Osteocyte (in vitro differentiated cells): ENCODE measurements at regions not wholly inside any gene's neighbourhood (a gene's known extent, or its start where the extent isn't known, plus 50 kb on each side); places are given as distances from the start of the nearest gene placed in this dataset.

Experiments
- DNase-seq: peaks from one replicate; pipeline ENCODE4 v3.0.0; 2021; ENCODE audit warnings: mixed read lengths; ENCODE audit not compliant: unreplicated experiment; ENCODE audit errors: extremely low spot score
- H3K27ac Mint-ChIP-seq: one replicate; pipeline ENCODE4 v1.8.0; 2021; ENCODE audit warnings: mild to moderate bottlenecking, mixed read lengths; ENCODE audit not compliant: unreplicated experiment
- H3K27me3 Mint-ChIP-seq: one replicate; pipeline ENCODE4 v1.8.0; 2021; ENCODE audit warnings: mixed read lengths; ENCODE audit not compliant: unreplicated experiment
- H3K36me3 Mint-ChIP-seq: one replicate; pipeline ENCODE4 v1.8.0; 2021; ENCODE audit warnings: mixed read lengths; ENCODE audit not compliant: unreplicated experiment
- H3K4me1 Mint-ChIP-seq: one replicate; pipeline ENCODE4 v1.8.0; 2021; ENCODE audit warnings: mixed read lengths; ENCODE audit not compliant: unreplicated experiment
- H3K4me3 Mint-ChIP-seq: one replicate; pipeline ENCODE4 v1.8.0; 2021; ENCODE audit warnings: mild to moderate bottlenecking, moderate library complexity, mixed read lengths; ENCODE audit not compliant: unreplicated experiment
- H3K9me3 Mint-ChIP-seq: one replicate; pipeline ENCODE4 v1.8.0; 2021; ENCODE audit warnings: mixed read lengths; ENCODE audit not compliant: unreplicated experiment
- TF ChIP-seq, protein P1 (sequence below): fragments of 200-600 bp; sonication (generic); IDR thresholded peaks from 2 replicates; pipeline ENCODE4 v1.5.0; 2021; ENCODE audit warnings: antibody characterized with exemption, mild to moderate bottlenecking, moderate library complexity

DNA sequence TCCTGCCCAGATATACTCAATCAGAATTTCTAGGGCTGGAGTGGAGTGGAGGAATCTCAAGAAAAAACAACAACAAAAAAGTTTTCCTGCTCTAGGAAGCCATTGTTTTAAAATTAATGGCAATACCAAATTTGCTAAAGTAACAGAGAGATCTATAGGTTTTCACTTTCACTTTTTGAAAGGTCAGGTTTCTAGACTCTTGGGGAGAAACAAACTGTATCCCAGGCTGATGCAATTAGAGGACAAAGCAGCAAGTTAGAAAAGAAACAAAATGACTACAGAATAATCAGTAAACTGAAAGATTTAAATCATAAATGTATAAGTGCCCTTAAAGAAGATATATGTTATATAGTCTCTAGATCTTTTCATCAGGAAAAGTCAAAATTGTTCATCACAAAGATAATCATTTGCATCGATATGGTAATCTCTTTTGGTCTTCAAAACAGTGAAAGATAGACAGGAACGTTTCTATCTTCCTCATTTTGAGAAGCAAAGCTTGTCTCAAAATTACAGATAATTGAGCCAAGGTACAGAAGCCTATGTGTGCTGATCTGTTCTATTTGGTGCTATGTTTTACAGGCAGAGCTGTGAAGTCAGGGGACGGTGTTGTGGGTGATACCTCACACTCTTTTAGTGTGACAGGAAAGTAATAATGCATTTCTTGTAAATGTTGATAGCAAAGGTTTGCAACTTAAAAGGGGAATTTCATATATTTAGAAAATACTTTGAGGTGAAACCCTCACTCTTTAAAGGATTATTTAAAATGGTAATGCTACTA lies 1746.6 kb upstream of the C9orf72 start:
- Mint-ChIP-seq H3K27me3 (peaks cover 2% of the 10 kb centered on the region), H3K9me3 (peaks cover 5% of the 10 kb centered on the region), H3K36me3 (no peaks in the 10 kb centered on the region), H3K4me3 (no peak overlapping the region), H3K4me1 (no peaks in the 10 kb centered on the region), H3K27ac (no peak overlapping the region)
- DNase-seq: no peak
- TF ChIP-seq, protein P1, sequence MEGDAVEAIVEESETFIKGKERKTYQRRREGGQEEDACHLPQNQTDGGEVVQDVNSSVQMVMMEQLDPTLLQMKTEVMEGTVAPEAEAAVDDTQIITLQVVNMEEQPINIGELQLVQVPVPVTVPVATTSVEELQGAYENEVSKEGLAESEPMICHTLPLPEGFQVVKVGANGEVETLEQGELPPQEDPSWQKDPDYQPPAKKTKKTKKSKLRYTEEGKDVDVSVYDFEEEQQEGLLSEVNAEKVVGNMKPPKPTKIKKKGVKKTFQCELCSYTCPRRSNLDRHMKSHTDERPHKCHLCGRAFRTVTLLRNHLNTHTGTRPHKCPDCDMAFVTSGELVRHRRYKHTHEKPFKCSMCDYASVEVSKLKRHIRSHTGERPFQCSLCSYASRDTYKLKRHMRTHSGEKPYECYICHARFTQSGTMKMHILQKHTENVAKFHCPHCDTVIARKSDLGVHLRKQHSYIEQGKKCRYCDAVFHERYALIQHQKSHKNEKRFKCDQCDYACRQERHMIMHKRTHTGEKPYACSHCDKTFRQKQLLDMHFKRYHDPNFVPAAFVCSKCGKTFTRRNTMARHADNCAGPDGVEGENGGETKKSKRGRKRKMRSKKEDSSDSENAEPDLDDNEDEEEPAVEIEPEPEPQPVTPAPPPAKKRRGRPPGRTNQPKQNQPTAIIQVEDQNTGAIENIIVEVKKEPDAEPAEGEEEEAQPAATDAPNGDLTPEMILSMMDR: no peak

GRCh38 chr9:29322240-29322639 lies 1749.0 kb upstream of the C9orf72 start:
- H3K9me3 Mint-ChIP-seq: no peaks in the 10 kb centered on the region
- no peaks in the 10 kb centered on the region for H3K36me3 Mint-ChIP-seq
- H3K4me3 Mint-ChIP-seq: no peak overlapping the region
- no peaks in the 10 kb centered on the region for H3K4me1 Mint-ChIP-seq
- no peak for DNase-seq
- H3K27me3 Mint-ChIP-seq: peaks cover 2% of the 10 kb centered on the region
- H3K27ac Mint-ChIP-seq: no peak overlapping the region
- TF ChIP-seq, protein P1: no peak

DNA sequence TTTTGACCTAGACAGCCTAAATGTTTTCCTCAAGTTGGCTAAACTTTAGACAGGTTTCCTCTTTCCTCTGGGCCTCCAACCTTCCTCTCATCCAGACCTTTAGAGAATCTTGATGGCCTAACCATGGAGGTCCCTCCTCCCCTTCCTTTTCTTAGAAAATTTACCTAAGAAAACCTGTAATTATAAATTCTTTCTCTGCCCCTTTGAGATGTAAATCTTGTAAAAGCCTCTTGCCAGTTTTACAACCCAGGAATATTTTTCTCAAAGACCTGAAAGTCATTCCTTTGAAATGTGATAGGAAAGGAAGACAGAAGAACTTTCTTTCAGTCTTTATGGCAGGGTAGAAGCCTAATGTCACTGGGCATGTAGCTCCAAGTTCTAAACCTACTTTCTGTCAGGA lies 1752.6 kb upstream of the C9orf72 start:
- H3K4me3 Mint-ChIP-seq: no peak overlapping the region
- no peak for DNase-seq
- H3K36me3 Mint-ChIP-seq: no peaks in the 10 kb centered on the region
- no peak overlapping the region for H3K27ac Mint-ChIP-seq
- peaks cover 4% of the 10 kb centered on the region for H3K9me3 Mint-ChIP-seq
- TF ChIP-seq, protein P1: no peak
- H3K4me1 Mint-ChIP-seq: no peaks in the 10 kb centered on the region
- no peaks in the 10 kb centered on the region for H3K27me3 Mint-ChIP-seq

DNA sequence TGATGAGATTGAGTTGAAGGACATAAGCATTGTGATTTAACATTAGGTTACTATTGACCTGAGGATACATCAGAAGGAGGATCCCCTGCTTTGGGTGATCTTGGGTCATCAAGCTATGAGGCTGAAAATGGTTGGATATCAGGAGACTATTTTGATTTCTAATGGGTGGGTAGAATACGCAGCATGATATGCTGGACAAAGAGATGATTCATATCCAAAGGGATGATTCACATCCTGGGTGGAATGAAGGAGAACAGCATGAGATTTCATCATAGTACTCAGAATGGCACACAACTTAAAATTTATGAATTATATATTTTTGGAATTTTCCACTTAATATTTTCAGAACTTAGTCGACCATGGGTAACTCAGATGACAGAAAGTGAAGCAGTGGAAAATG lies 1759.5 kb upstream of the C9orf72 start:
- Mint-ChIP-seq H3K4me1 (peaks cover 2% of the 10 kb centered on the region), H3K36me3 (no peaks in the 10 kb centered on the region), H3K27ac (no peak overlapping the region), H3K27me3 (no peaks in the 10 kb centered on the region), H3K4me3 (no peak overlapping the region), H3K9me3 (peaks cover 4% of the 10 kb centered on the region)
- DNase-seq: no peak
- TF ChIP-seq, protein P1: no peak

DNA sequence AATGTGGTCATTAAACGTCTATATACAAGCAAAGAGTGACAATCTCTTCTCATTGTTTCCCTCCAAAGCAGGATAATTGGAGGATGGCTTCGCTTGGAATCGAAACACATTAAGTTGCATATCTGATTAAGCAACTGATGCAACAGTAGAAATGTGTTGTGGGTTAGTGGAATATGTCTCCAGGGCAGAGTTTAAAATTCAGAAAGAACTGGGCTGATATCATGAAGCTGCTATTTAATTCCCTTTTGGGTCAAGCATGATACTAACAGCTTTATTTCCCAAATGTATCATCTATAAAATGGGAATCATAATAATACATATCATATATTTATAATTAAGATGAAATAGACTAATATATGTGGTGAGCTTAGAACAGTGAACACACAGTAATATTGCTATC lies 1763.0 kb upstream of the C9orf72 start:
- Mint-ChIP-seq H3K36me3 (no peaks in the 10 kb centered on the region), H3K27me3 (no peaks in the 10 kb centered on the region), H3K9me3 (no peaks in the 10 kb centered on the region), H3K4me3 (no peak overlapping the region), H3K4me1 (peaks cover 2% of the 10 kb centered on the region), H3K27ac (no peak overlapping the region)
- TF ChIP-seq, protein P1: no peak
- no peak for DNase-seq
